ENCODE measurements at regions not wholly inside any gene's neighbourhood (a gene's known extent, or its start where the extent isn't known, plus 50 kb on each side); places are given as distances from the start of the nearest gene placed in this dataset.

GRCh38 chr21:15285556-15285955, 220.8 kb upstream of the NRIP1 start:
- Histone ChIP-seq H3K27ac (ENCODE audit: extremely low read depth, low read depth, low read length) (no peak overlapping the region), H3K4me3 (ENCODE audit: low read depth, low read length) (no peak overlapping the region), H3K4me1 (ENCODE audit: control insufficient read depth, insufficient read depth, low read length) (no peaks in the 10 kb centered on the region), H3K36me3 (ENCODE audit: control insufficient read depth in 2 of 2, insufficient read depth in 1 of 2, low read length in 2 of 2) (no peaks in the 10 kb centered on the region), H3K9me3 (ENCODE audit: control insufficient read depth, insufficient read depth, low read depth, low read length) (no peaks in the 10 kb centered on the region)
- TF ChIP-seq ZBTB48 (tag by site-specific recombination; IDR thresholded peaks at IDR 0.05) = no peak
- ChIA-PET CTCF (interaction anchor here (0.7 kb wide), 1 partner anchor 222 kb away, joined by 4 read pairs; no protein-coding TSS in a partner anchor), POLR2A (no interaction called here)

DNA sequence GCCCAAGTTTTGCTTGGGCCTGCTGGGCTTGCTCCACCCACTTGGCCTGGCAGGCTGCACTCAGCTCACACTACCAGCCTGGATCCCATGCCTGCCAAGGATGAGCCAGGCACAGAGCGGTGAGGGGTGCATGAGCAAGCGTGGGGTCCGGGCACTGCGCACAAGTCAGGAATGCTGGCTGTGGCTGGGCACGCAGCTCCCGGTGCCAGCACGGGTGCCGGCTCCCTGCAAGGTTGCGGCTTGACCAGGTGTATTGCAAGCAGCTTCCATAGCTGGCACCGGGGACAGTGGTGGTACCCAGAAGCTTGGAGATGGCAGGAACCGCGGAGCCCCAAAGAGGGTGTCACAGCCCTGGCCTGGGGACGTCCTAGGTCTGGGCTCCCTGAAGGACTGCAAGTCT, 224.4 kb upstream of the NRIP1 start:
- ChIA-PET POLR2A (no interaction called here), CTCF (no interaction called here)
- Histone ChIP-seq H3K9me3 (ENCODE audit: control insufficient read depth, insufficient read depth, low read depth, low read length) (no peaks in the 10 kb centered on the region), H3K27ac (ENCODE audit: extremely low read depth, low read depth, low read length) (no peak overlapping the region), H3K4me1 (ENCODE audit: control insufficient read depth, insufficient read depth, low read length) (no peaks in the 10 kb centered on the region), H3K36me3 (ENCODE audit: control insufficient read depth in 2 of 2, insufficient read depth in 1 of 2, low read length in 2 of 2) (no peaks in the 10 kb centered on the region), H3K4me3 (ENCODE audit: low read depth, low read length) (no peak overlapping the region)
- TF ChIP-seq SCRT1 (tag by site-specific recombination; IDR thresholded peaks at IDR 0.05; ENCODE audit: borderline replicate concordance) = no peak
- no peak for TF ChIP-seq OSR2 (tag by site-specific recombination; IDR thresholded peaks at IDR 0.05)
- no peak for TF ChIP-seq ZNF549 (tag by site-specific recombination; IDR thresholded peaks at IDR 0.05)
- no peak for TF ChIP-seq GLIS1 (tag by site-specific recombination; IDR thresholded peaks at IDR 0.05)

DNA sequence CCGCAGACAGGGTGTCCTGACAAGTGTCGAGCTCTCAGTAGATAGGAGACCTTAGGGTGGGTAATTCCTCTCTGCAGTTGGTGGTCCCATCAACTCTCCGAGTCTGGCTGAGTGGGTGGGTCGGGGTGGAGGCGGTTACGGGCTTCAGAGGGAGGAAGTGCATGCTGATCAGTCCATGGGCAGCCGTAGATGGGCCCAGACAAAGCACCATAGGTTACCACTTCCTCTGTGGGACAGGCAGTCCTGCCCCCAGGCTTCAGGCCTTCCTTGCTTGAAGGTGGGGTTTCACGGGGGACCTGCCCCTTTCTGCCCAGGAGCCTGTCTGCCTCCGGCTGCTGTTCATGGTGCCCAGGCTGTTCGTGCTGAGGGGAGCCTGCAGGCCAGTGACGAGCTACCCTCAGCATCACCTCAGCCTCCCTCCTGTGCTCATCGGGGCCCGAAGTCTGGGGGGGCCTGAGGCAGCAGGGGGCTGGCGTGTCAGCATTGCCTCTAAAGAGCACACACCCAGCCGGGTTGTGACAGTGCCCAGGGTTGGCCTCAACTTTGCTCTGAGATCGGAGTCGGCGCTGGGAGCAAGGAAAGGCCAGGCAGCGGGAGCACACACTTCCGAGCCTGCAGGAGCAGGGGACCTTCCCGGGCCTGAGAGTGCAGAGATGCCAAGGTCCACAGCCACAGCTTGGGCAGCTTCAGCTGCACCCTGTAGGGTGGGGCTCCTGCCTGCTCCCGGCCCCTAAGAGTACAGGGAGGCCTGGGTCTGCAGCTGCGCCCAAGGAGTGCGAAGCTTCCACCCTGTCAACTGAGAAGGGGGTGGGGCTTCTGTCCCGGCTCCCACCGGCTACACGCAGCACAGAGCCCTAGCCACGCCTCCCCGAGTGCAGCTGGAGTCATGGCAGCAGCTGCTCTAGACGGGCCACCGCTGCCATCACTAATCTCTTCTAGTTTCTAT, 225.4 kb upstream of the NRIP1 start:
- H3K9me3 ChIP-seq (ENCODE audit: control insufficient read depth, insufficient read depth, low read depth, low read length) = no peaks in the 10 kb centered on the region
- ChIA-PET POLR2A (no interaction called here), CTCF (interaction anchor here (0.7 kb wide), 1 partner anchor 25 kb away, joined by 3 read pairs; no protein-coding TSS in a partner anchor)
- H3K27ac ChIP-seq (ENCODE audit: extremely low read depth, low read depth, low read length) = no peak overlapping the region
- no peak for TF ChIP-seq ZNF19 (tag by site-specific recombination; IDR thresholded peaks at IDR 0.05; ENCODE audit: low read depth)
- TF ChIP-seq GLI2 (tag by site-specific recombination; IDR thresholded peaks at IDR 0.05; ENCODE audit: borderline replicate concordance, low read depth) = no peak
- no peak for TF ChIP-seq ZBTB21 (tag by site-specific recombination; IDR thresholded peaks at IDR 0.05)
- TF ChIP-seq ZBTB17 (tag by site-specific recombination; IDR thresholded peaks at IDR 0.05) = no peak
- TF ChIP-seq, protein P1, sequence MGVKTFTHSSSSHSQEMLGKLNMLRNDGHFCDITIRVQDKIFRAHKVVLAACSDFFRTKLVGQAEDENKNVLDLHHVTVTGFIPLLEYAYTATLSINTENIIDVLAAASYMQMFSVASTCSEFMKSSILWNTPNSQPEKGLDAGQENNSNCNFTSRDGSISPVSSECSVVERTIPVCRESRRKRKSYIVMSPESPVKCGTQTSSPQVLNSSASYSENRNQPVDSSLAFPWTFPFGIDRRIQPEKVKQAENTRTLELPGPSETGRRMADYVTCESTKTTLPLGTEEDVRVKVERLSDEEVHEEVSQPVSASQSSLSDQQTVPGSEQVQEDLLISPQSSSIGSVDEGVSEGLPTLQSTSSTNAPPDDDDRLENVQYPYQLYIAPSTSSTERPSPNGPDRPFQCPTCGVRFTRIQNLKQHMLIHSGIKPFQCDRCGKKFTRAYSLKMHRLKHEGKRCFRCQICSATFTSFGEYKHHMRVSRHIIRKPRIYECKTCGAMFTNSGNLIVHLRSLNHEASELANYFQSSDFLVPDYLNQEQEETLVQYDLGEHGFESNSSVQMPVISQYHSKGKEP (tag by site-specific recombination; IDR thresholded peaks at IDR 0.05) = no peak
- TF ChIP-seq ZBTB26 (tag by site-specific recombination; optimal IDR thresholded peaks at IDR 0.05) = no peak
- no peak for TF ChIP-seq KLF7 (tag by site-specific recombination; IDR thresholded peaks at IDR 0.05; ENCODE audit: borderline replicate concordance)
- TF ChIP-seq ZNF341 (tag by site-specific recombination; IDR thresholded peaks at IDR 0.05; ENCODE audit: low read depth) = no peak
- no peak overlapping the region for H3K4me3 ChIP-seq (ENCODE audit: low read depth, low read length)
- no peaks in the 10 kb centered on the region for H3K4me1 ChIP-seq (ENCODE audit: control insufficient read depth, insufficient read depth, low read length)
- no peaks in the 10 kb centered on the region for H3K36me3 ChIP-seq (ENCODE audit: control insufficient read depth in 2 of 2, insufficient read depth in 1 of 2, low read length in 2 of 2)

GRCh38 chr21:15291621-15292266, 226.9 kb upstream of the NRIP1 start:
- H3K4me1 ChIP-seq (ENCODE audit: control insufficient read depth, insufficient read depth, low read length) = no peaks in the 10 kb centered on the region
- POLR2A ChIA-PET = no interaction called here
- H3K27ac ChIP-seq (ENCODE audit: extremely low read depth, low read depth, low read length) = no peak overlapping the region
- no peak overlapping the region for H3K4me3 ChIP-seq (ENCODE audit: low read depth, low read length)
- H3K9me3 ChIP-seq (ENCODE audit: control insufficient read depth, insufficient read depth, low read depth, low read length) = no peaks in the 10 kb centered on the region
- CTCF ChIA-PET = no interaction called here
- no peaks in the 10 kb centered on the region for H3K36me3 ChIP-seq (ENCODE audit: control insufficient read depth in 2 of 2, insufficient read depth in 1 of 2, low read length in 2 of 2)
- TF ChIP-seq ZNF311 (tag by site-specific recombination; IDR thresholded peaks at IDR 0.05; ENCODE audit: borderline replicate concordance) = no peak

Data from HEK293 (cell line).